SK-N-SH (cell line): ENCODE measurements at regions not wholly inside any gene's neighbourhood (a gene's known extent, or its start where the extent isn't known, plus 50 kb on each side); places are given as distances from the start of the nearest gene placed in this dataset.

ENCODE experiments used
- CTCF ChIA-PET: fragments of 300-600, 350-600 bp; formaldehyde crosslinking; extraction: SDS; loops from one replicate; lab custom pipeline; 2021; lab: Yijun Ruan, JAX
- POLR2A ChIA-PET: fragments of 350-600 bp; sonication (Branson Sonifier 250); formaldehyde crosslinking; extraction: SDS; loops from one replicate; lab custom pipeline; 2020; ENCODE audit warnings: antibody characterized with exemption, inconsistent platforms; lab: Yijun Ruan, JAX
- DNase-seq: peaks from one replicate; pipeline ENCODE4 v3.0.0; 2012
- H2AFZ ChIP-seq: fragments of 200-600 bp; sonication (generic); 2 replicates; pipeline ENCODE4 v1.8.1; 2016; ENCODE audit warnings: antibody characterized with exemption, mild to moderate bottlenecking, low read depth
- H3F3A ChIP-seq: fragments of 200-600 bp; sonication (generic); replicated peaks from 2 replicates; pipeline ENCODE3; 2016; ENCODE audit warnings: antibody characterized with exemption, mild to moderate bottlenecking; ENCODE audit not compliant: insufficient read depth
- H3K27ac ChIP-seq, 2 experiments: fragments of 200-500 bp in 1 of 2; fragments of 200-600 bp in 1 of 2; sonication (Bioruptor generic) in 1 of 2; sonication (generic), shearing (Covaris generic) in 1 of 2; 2 replicates each; pipeline versions ENCODE4 v1.5.1 to v1.6.1; 2014 to 2016; ENCODE audit warnings: low read depth in 2 of 2, inconsistent platforms in 1 of 2, low read length in 1 of 2, mild to moderate bottlenecking in 1 of 2, mixed read lengths in 1 of 2
- H3K27me3 ChIP-seq: fragments of 200-600 bp; sonication (generic), shearing (Covaris generic); 2 replicates; pipeline ENCODE4 v1.6.1; 2016; ENCODE audit warnings: mixed run types; ENCODE audit not compliant: insufficient read depth
- H3K36me3 ChIP-seq, 2 experiments: fragments of 200-500 bp in 1 of 2; fragments of 200-600 bp in 1 of 2; sonication (Bioruptor generic) in 1 of 2; sonication (generic) in 1 of 2; replicated peaks in 1 of 2; 2 replicates each; pipeline versions ENCODE3 to v1.5.1; 2014 to 2016; ENCODE audit warnings: low read length in 1 of 2, mild to moderate bottlenecking in 1 of 2; ENCODE audit not compliant: insufficient read depth in 2 of 2, control insufficient read depth in 1 of 2
- H3K4me1 ChIP-seq, 2 experiments: fragments of 200-500 bp in 1 of 2; fragments of 200-600 bp in 1 of 2; sonication (Bioruptor generic) in 1 of 2; sonication (generic), shearing (Covaris generic) in 1 of 2; 2 replicates each; pipeline versions ENCODE4 v1.5.1 to v1.6.1; 2014 to 2016; ENCODE audit warnings: low read depth in 1 of 2, low read length in 1 of 2, mixed run types in 1 of 2; ENCODE audit not compliant: insufficient read depth in 2 of 2, control insufficient read depth in 1 of 2
- H3K4me2 ChIP-seq: fragments of 200-600 bp; sonication (generic), shearing (Covaris generic); 2 replicates; pipeline ENCODE4 v1.6.1; 2017; ENCODE audit warnings: mixed run types
- H3K4me3 ChIP-seq, 2 experiments: fragments of 200-500 bp in 1 of 2; fragments of 200-600 bp in 1 of 2; sonication (Bioruptor generic) in 1 of 2; sonication (generic), shearing (Covaris generic) in 1 of 2; 2 replicates each; pipeline versions ENCODE4 v1.5.1 to v1.8.1; 2014 to 2016; ENCODE audit warnings: low read depth in 2 of 2, inconsistent platforms in 1 of 2, low read length in 1 of 2, mild to moderate bottlenecking in 1 of 2, mixed read lengths in 1 of 2, moderate library complexity in 1 of 2
- H3K79me2 ChIP-seq: fragments of 200-600 bp; sonication (generic); 2 replicates; pipeline ENCODE4 v1.8.1; 2017; ENCODE audit warnings: mild to moderate bottlenecking; ENCODE audit not compliant: insufficient read depth
- H3K9ac ChIP-seq: fragments of 200-600 bp; sonication (generic); 2 replicates; pipeline ENCODE4 v1.6.1; 2017; ENCODE audit warnings: mixed run types
- H3K9me2 ChIP-seq: fragments of 200-600 bp; sonication (generic); 2 replicates; pipeline ENCODE4 v1.6.1; 2017; ENCODE audit warnings: mixed run types
- H3K9me3 ChIP-seq: fragments of 200-600 bp; sonication (generic); 2 replicates; pipeline ENCODE4 v1.6.1; 2017; ENCODE audit warnings: mixed run types, mild to moderate bottlenecking, moderate library complexity
- H4K20me1 ChIP-seq: fragments of 200-600 bp; sonication (generic); 2 replicates; pipeline ENCODE4 v1.6.1; 2017; ENCODE audit warnings: mild to moderate bottlenecking, mixed run types; ENCODE audit not compliant: insufficient read depth
- EP300 ChIP-seq, 2 experiments: IDR thresholded peaks; 2 replicates each; pipeline versions ENCODE4 v1.4.0 to v1.6.1; 2012; ENCODE audit warnings: borderline replicate concordance in 1 of 2, low read depth in 1 of 2, low read length in 1 of 2
- EZH2phosphoT487 ChIP-seq: fragments of 200-600 bp; sonication (generic); IDR thresholded peaks from 2 replicates; pipeline ENCODE4 v1.6.1; 2017; ENCODE audit warnings: low read depth, mixed run types, mild to moderate bottlenecking, antibody characterized with exemption, moderate library complexity, borderline replicate concordance
- FOSL2 ChIP-seq: IDR thresholded peaks from 2 replicates; pipeline ENCODE4 v1.4.0; 2012; ENCODE audit warnings: low read depth, mild to moderate bottlenecking, moderate library complexity, borderline replicate concordance
- NFIC ChIP-seq: IDR thresholded peaks from 2 replicates; pipeline ENCODE4 v1.4.0; 2012; ENCODE audit warnings: borderline replicate concordance
- NRF1 ChIP-seq: IDR thresholded peaks from 2 replicates; pipeline ENCODE4 v1.6.1; 2012; ENCODE audit warnings: low read depth, mild to moderate bottlenecking, low read length
- RCOR1 ChIP-seq: fragments of 150-350 bp; IDR thresholded peaks from 2 replicates; pipeline ENCODE4 v1.6.1; 2017; ENCODE audit warnings: antibody characterized with exemption, low read length
- RFX5 ChIP-seq: IDR thresholded peaks from 2 replicates; pipeline ENCODE4 v1.6.1; 2012; ENCODE audit warnings: mild to moderate bottlenecking, improper control_type of control experiment, low read length
- SIN3A ChIP-seq: IDR thresholded peaks from 2 replicates; pipeline ENCODE4 v1.6.1; 2012; ENCODE audit warnings: low read depth, mild to moderate bottlenecking, low read length, moderate library complexity, borderline replicate concordance
- TAF1 ChIP-seq: IDR thresholded peaks from 2 replicates; pipeline ENCODE4 v1.6.1; 2012; ENCODE audit warnings: low read depth, mild to moderate bottlenecking, low read length, moderate library complexity, borderline replicate concordance
- WGBS: methylation state at CpG from one replicate; pipeline ENCODE4 v1.1.6; 2017; ENCODE audit warnings: low lambda C conversion rate; 5-methylcytosine and 5-hydroxymethylcytosine counted together
- TF ChIP-seq, protein P1 (sequence below): IDR thresholded peaks from 2 replicates; pipeline ENCODE4; 2012
- TF ChIP-seq, protein P2 (sequence below): fragments of 200-600 bp; sonication (generic); IDR thresholded peaks from 2 replicates; pipeline ENCODE4 v1.6.1; 2017; ENCODE audit warnings: antibody characterized with exemption, mild to moderate bottlenecking, moderate library complexity
- TF ChIP-seq, protein P3 (sequence below): fragments of 150-350 bp; IDR thresholded peaks from 2 replicates; pipeline ENCODE4 v1.6.1; 2016; ENCODE audit warnings: mild to moderate bottlenecking, low read depth, low read length
- TF ChIP-seq, protein P4 (sequence below): IDR thresholded peaks from 2 replicates; pipeline ENCODE4 v1.6.1; 2012; ENCODE audit warnings: mild to moderate bottlenecking, low read depth, low read length, moderate library complexity
- TF ChIP-seq, protein P5 (sequence below): fragments of 150-350 bp; IDR thresholded peaks from 2 replicates; pipeline ENCODE4 v1.6.1; 2017; ENCODE audit warnings: antibody characterized with exemption, low read length, low read depth, borderline replicate concordance
- TF ChIP-seq, protein P6 (sequence below): IDR thresholded peaks from 2 replicates; pipeline ENCODE4 v1.4.0; 2012; ENCODE audit warnings: low read depth, borderline replicate concordance

GRCh38 chr10:29120216-29120615, 168.7 kb upstream of the LYZL1 start:
- Histone ChIP-seq H2AFZ (no peak overlapping the region), H3K79me2 (no peaks in the 10 kb centered on the region), H3K27ac (no peak overlapping the region), H3K9ac (no peak overlapping the region), H3K4me1 (peaks cover 0 to 6% of the 10 kb centered on the region in 2 experiments; a peak in 1 of 4 replicates), H3K36me3 (no peaks in the 10 kb centered on the region), H3K9me2 (no peaks in the 10 kb centered on the region), H3K27me3 (no peaks in the 10 kb centered on the region), H4K20me1 (no peaks in the 10 kb centered on the region), H3K4me2 (no peak overlapping the region), H3F3A (peaks cover 3% of the 10 kb centered on the region), H3K4me3 (no peak overlapping the region), H3K9me3 (peaks cover 4% of the 10 kb centered on the region; the same call in 1 of the 2 replicates)
- no peak for TF ChIP-seq NFIC
- TF ChIP-seq FOSL2: peak; percentile 36; the same call in 1 of the 2 replicates
- CTCF ChIA-PET: interaction anchor here (0.7 to 3.3 kb wide), 3 partner anchors 9 to 457 kb away, joined by 4 to 15 read pairs (median 10); no protein-coding TSS in a partner anchor
- POLR2A ChIA-PET: no interaction called here
- no peak for DNase-seq
- WGBS: 69% methylated on average over 3 of the region's 3 CpGs

DNA sequence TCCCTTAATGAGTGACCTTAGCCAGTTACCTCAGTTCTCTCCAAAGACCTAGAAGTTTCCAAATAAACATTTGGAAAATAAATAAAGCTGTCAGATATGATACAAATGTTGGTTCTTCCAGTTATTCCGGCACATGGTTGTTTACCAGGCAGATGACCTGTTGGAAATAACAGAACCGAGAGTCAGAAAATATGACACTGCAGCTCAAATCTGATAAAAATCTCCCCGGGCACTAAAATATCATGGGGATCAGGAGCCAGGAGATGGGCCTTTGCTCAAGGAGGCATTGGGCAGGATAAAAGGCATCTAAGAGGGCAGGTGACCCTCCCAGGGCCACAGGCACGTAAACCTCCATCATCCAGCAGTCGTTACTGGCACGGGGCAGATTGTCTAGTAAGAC, 164.0 kb upstream of the LYZL1 start:
- H3K9me3 ChIP-seq: no peaks in the 10 kb centered on the region
- H3K4me1 ChIP-seq: peaks cover 6 to 8% of the 10 kb centered on the region in 2 experiments; a peak in 3 of 4 replicates
- H3K36me3 ChIP-seq: no peaks in the 10 kb centered on the region
- no peaks in the 10 kb centered on the region for H3K9me2 ChIP-seq
- H3K9ac ChIP-seq: no peak overlapping the region
- no peaks in the 10 kb centered on the region for H4K20me1 ChIP-seq
- ChIA-PET CTCF (interaction anchor here (10.5 kb wide), 1 partner anchor 461 kb away, joined by 119 read pairs; no protein-coding TSS in a partner anchor), POLR2A (no interaction called here)
- H3K4me3 ChIP-seq: no peak overlapping the region
- H3K79me2 ChIP-seq: no peaks in the 10 kb centered on the region
- no peak overlapping the region for H3K4me2 ChIP-seq
- peaks cover 3% of the 10 kb centered on the region for H3F3A ChIP-seq
- H2AFZ ChIP-seq: no peak overlapping the region
- 90% methylated on average over 6 of the region's 6 CpGs for WGBS
- no peak overlapping the region for H3K27ac ChIP-seq
- no peaks in the 10 kb centered on the region; the same call in 1 of the 2 replicates for H3K27me3 ChIP-seq
- no peak for DNase-seq
- TF ChIP-seq RFX5 (no peak), SIN3A (no peak), TAF1 (no peak), RCOR1 (no peak), NRF1 (no peak), EP300 (IDR thresholded peaks at IDR 0.05; ENCODE audit: borderline replicate concordance in 1 of 2, low read depth in 1 of 2, low read length in 1 of 2) (no peak), NFIC (no peak), EZH2phosphoT487 (no peak)
- TF ChIP-seq, protein P1, sequence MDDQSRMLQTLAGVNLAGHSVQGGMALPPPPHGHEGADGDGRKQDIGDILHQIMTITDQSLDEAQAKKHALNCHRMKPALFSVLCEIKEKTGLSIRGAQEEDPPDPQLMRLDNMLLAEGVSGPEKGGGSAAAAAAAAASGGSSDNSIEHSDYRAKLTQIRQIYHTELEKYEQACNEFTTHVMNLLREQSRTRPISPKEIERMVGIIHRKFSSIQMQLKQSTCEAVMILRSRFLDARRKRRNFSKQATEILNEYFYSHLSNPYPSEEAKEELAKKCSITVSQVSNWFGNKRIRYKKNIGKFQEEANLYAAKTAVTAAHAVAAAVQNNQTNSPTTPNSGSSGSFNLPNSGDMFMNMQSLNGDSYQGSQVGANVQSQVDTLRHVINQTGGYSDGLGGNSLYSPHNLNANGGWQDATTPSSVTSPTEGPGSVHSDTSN: no peak
- TF ChIP-seq, protein P2, sequence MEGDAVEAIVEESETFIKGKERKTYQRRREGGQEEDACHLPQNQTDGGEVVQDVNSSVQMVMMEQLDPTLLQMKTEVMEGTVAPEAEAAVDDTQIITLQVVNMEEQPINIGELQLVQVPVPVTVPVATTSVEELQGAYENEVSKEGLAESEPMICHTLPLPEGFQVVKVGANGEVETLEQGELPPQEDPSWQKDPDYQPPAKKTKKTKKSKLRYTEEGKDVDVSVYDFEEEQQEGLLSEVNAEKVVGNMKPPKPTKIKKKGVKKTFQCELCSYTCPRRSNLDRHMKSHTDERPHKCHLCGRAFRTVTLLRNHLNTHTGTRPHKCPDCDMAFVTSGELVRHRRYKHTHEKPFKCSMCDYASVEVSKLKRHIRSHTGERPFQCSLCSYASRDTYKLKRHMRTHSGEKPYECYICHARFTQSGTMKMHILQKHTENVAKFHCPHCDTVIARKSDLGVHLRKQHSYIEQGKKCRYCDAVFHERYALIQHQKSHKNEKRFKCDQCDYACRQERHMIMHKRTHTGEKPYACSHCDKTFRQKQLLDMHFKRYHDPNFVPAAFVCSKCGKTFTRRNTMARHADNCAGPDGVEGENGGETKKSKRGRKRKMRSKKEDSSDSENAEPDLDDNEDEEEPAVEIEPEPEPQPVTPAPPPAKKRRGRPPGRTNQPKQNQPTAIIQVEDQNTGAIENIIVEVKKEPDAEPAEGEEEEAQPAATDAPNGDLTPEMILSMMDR: no peak
- TF ChIP-seq, protein P3, sequence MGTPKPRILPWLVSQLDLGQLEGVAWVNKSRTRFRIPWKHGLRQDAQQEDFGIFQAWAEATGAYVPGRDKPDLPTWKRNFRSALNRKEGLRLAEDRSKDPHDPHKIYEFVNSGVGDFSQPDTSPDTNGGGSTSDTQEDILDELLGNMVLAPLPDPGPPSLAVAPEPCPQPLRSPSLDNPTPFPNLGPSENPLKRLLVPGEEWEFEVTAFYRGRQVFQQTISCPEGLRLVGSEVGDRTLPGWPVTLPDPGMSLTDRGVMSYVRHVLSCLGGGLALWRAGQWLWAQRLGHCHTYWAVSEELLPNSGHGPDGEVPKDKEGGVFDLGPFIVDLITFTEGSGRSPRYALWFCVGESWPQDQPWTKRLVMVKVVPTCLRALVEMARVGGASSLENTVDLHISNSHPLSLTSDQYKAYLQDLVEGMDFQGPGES: no peak
- TF ChIP-seq, protein P4, sequence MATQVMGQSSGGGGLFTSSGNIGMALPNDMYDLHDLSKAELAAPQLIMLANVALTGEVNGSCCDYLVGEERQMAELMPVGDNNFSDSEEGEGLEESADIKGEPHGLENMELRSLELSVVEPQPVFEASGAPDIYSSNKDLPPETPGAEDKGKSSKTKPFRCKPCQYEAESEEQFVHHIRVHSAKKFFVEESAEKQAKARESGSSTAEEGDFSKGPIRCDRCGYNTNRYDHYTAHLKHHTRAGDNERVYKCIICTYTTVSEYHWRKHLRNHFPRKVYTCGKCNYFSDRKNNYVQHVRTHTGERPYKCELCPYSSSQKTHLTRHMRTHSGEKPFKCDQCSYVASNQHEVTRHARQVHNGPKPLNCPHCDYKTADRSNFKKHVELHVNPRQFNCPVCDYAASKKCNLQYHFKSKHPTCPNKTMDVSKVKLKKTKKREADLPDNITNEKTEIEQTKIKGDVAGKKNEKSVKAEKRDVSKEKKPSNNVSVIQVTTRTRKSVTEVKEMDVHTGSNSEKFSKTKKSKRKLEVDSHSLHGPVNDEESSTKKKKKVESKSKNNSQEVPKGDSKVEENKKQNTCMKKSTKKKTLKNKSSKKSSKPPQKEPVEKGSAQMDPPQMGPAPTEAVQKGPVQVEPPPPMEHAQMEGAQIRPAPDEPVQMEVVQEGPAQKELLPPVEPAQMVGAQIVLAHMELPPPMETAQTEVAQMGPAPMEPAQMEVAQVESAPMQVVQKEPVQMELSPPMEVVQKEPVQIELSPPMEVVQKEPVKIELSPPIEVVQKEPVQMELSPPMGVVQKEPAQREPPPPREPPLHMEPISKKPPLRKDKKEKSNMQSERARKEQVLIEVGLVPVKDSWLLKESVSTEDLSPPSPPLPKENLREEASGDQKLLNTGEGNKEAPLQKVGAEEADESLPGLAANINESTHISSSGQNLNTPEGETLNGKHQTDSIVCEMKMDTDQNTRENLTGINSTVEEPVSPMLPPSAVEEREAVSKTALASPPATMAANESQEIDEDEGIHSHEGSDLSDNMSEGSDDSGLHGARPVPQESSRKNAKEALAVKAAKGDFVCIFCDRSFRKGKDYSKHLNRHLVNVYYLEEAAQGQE: no peak
- TF ChIP-seq, protein P5, sequence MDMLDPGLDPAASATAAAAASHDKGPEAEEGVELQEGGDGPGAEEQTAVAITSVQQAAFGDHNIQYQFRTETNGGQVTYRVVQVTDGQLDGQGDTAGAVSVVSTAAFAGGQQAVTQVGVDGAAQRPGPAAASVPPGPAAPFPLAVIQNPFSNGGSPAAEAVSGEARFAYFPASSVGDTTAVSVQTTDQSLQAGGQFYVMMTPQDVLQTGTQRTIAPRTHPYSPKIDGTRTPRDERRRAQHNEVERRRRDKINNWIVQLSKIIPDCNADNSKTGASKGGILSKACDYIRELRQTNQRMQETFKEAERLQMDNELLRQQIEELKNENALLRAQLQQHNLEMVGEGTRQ: no peak
- TF ChIP-seq, protein P6, sequence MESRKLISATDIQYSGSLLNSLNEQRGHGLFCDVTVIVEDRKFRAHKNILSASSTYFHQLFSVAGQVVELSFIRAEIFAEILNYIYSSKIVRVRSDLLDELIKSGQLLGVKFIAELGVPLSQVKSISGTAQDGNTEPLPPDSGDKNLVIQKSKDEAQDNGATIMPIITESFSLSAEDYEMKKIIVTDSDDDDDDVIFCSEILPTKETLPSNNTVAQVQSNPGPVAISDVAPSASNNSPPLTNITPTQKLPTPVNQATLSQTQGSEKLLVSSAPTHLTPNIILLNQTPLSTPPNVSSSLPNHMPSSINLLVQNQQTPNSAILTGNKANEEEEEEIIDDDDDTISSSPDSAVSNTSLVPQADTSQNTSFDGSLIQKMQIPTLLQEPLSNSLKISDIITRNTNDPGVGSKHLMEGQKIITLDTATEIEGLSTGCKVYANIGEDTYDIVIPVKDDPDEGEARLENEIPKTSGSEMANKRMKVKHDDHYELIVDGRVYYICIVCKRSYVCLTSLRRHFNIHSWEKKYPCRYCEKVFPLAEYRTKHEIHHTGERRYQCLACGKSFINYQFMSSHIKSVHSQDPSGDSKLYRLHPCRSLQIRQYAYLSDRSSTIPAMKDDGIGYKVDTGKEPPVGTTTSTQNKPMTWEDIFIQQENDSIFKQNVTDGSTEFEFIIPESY: no peak
